GM18873 (cell line): ENCODE measurements at regions not wholly inside any gene's neighbourhood (a gene's known extent, or its start where the extent isn't known, plus 50 kb on each side); places are given as distances from the start of the nearest gene placed in this dataset.
"Not testable (repeated sequence)": the region's sequence is repeated elsewhere in the genome, so short reads cannot be mapped to it uniquely, and the experiment has no call there.

Experiments
- ATAC-seq: cut with Tn5 transposase; IDR thresholded peaks from one replicate; pipeline ENCODE4 v1.9.1; 2021; ENCODE audit warnings: mild to moderate bottlenecking, moderate library complexity, moderate number of reproducible peaks; ENCODE audit not compliant: unreplicated experiment, low FRiP score

GRCh38 chr5:157976429-157976828, 117.5 kb upstream of the CLINT1 start:
- ATAC-seq = no peak

GRCh38 chr5:157972579-157972978, 113.6 kb upstream of the CLINT1 start:
- no peak for ATAC-seq

GRCh38 chr5:157971571-157972216, 112.7 kb upstream of the CLINT1 start:
- ATAC-seq = no peak

GRCh38 chr5:157968570-157968969, 109.6 kb upstream of the CLINT1 start:
- not testable (repeated sequence) for ATAC-seq

GRCh38 chr5:157965989-157966388, 107.0 kb upstream of the CLINT1 start:
- no peak for ATAC-seq

- ATAC-seq = no peak
Observed at GRCh38 chr5:157965040-157965678, 106.2 kb upstream of the CLINT1 start.

GRCh38 chr5:157963761-157964160, 104.8 kb upstream of the CLINT1 start:
- ATAC-seq = no peak

GRCh38 chr5:157963244-157963643, 104.3 kb upstream of the CLINT1 start:
- ATAC-seq = no peak

GRCh38 chr5:157962686-157963085, 103.7 kb upstream of the CLINT1 start:
- not testable (repeated sequence) for ATAC-seq

GRCh38 chr5:157961896-157962590, 103.1 kb upstream of the CLINT1 start:
- no peak for ATAC-seq

- ATAC-seq = no peak
Observed at GRCh38 chr5:157961176-157961575, 102.2 kb upstream of the CLINT1 start.

- ATAC-seq = no peak
Observed at GRCh38 chr5:157959370-157959769, 100.4 kb upstream of the CLINT1 start.

- no peak for ATAC-seq
Observed at GRCh38 chr5:157956271-157956885, 97.4 kb upstream of the CLINT1 start.

- ATAC-seq = no peak
Observed at GRCh38 chr5:157955541-157956172, 96.7 kb upstream of the CLINT1 start.

- no peak for ATAC-seq
Observed at GRCh38 chr5:157952374-157952685, 93.4 kb upstream of the CLINT1 start.

- ATAC-seq = no peak
Observed at GRCh38 chr5:157951673-157952373, 92.9 kb upstream of the CLINT1 start.

- ATAC-seq = no peak
Observed at GRCh38 chr5:157949520-157949919, 90.6 kb upstream of the CLINT1 start.

- peak; percentile 89 for ATAC-seq
Observed at GRCh38 chr5:157948738-157949410, 89.9 kb upstream of the CLINT1 start.

- ATAC-seq = no peak
Observed at GRCh38 chr5:157947156-157947555, 88.2 kb upstream of the CLINT1 start.

GRCh38 chr5:157945822-157946221, 86.9 kb upstream of the CLINT1 start:
- ATAC-seq = not testable (repeated sequence)
